Natural killer cell (primary cell): ENCODE measurements at regions not wholly inside any gene's neighbourhood (a gene's known extent, or its start where the extent isn't known, plus 50 kb on each side); places are given as distances from the start of the nearest gene placed in this dataset.

Source experiments
- ATAC-seq, 3 donors: fragments of 150-1000 bp in 2 of 3; fragments of 200-7000 bp in 1 of 3; cut with Tn5 transposase; 1 replicate in 1 of 3; 2 replicates in 2 of 3; pipeline ENCODE4 v1.10.0; 2021; ENCODE audit warnings: mild to moderate bottlenecking in 2 of 3, moderate library complexity in 2 of 3
- DNase-seq, 2 donors: peaks; one replicate each; pipeline versions ENCODE4 v3.0.0 to v3.0.0-alpha.2; 2013 to 2021; ENCODE audit warnings: mixed read lengths in 1 of 2
- H3K27ac ChIP-seq: one replicate; pipeline ENCODE4 v1.5.1; 2013; ENCODE audit warnings: mild to moderate bottlenecking, low read length
- H3K27me3 ChIP-seq: one replicate; pipeline ENCODE4 v1.6.1; 2013; ENCODE audit warnings: low read length; ENCODE audit not compliant: control insufficient read depth, insufficient read depth
- H3K36me3 ChIP-seq: one replicate; pipeline ENCODE4 v1.6.1; 2013; ENCODE audit warnings: low read length; ENCODE audit not compliant: control insufficient read depth, insufficient read depth
- H3K4me1 ChIP-seq: one replicate; pipeline ENCODE4 v1.6.1; 2013; ENCODE audit warnings: low read length; ENCODE audit not compliant: control insufficient read depth, insufficient read depth
- H3K4me3 ChIP-seq: one replicate; pipeline ENCODE4 v1.5.1; 2013; ENCODE audit warnings: low read length
- H3K9me3 ChIP-seq: one replicate; pipeline ENCODE4 v1.6.1; 2013; ENCODE audit warnings: low read length; ENCODE audit not compliant: control insufficient read depth, insufficient read depth
- H3K27ac Mint-ChIP-seq, 2 donors: one replicate each; pipeline ENCODE4 v1.8.0; 2022; ENCODE audit warnings: mild to moderate bottlenecking in 2 of 2, mixed read lengths in 2 of 2, moderate library complexity in 1 of 2
- H3K27me3 Mint-ChIP-seq, 2 donors: one replicate each; pipeline ENCODE4 v1.8.0; 2022; ENCODE audit warnings: low read depth in 2 of 2, mixed read lengths in 2 of 2
- H3K36me3 Mint-ChIP-seq: one replicate; pipeline ENCODE4 v1.8.0; 2022; ENCODE audit warnings: mixed read lengths
- H3K4me1 Mint-ChIP-seq, 2 donors: one replicate each; pipeline ENCODE4 v1.8.0; 2022; ENCODE audit warnings: mixed read lengths in 2 of 2
- H3K4me3 Mint-ChIP-seq: one replicate; pipeline ENCODE4 v1.8.0; 2022; ENCODE audit warnings: mild to moderate bottlenecking, moderate library complexity, mixed read lengths
- H3K9me3 Mint-ChIP-seq, 2 donors: one replicate each; pipeline ENCODE4 v1.8.0; 2022; ENCODE audit warnings: mixed read lengths in 2 of 2
- CTCF ChIP-seq: fragments of 200-600 bp; IDR thresholded peaks from one replicate; pipeline ENCODE4 v1.8.0; 2022; ENCODE audit warnings: antibody characterized with exemption
- WGBS: methylation state at CpG from one replicate; pipeline ENCODE4 v1.1.7; 2013; ENCODE audit warnings: missing lambda C conversion rate; ENCODE audit not compliant: insufficient coverage; 5-methylcytosine and 5-hydroxymethylcytosine counted together
- intact Hi-C: fragments of 100-400 bp; cut with micrococcal nuclease; formaldehyde crosslinking; loops from one replicate; pipeline ENCODE4 v1.14.2; 2022

- intact Hi-C loops = no loop called here
- no CpG with 5 or more reads among the region's 1 CpG for WGBS
- Mint-ChIP-seq H3K27me3 (peaks cover 0 to 14% of the 10 kb centered on the region in 2 donors), H3K9me3 (no peaks in the 10 kb centered on the region), H3K36me3 (no peaks in the 10 kb centered on the region), H3K27ac (no peak overlapping the region), H3K4me1 (no peaks in the 10 kb centered on the region), H3K4me3 (no peak overlapping the region)
- Histone ChIP-seq H3K36me3 (no peaks in the 10 kb centered on the region), H3K9me3 (no peaks in the 10 kb centered on the region), H3K27me3 (no peaks in the 10 kb centered on the region), H3K27ac (no peak overlapping the region), H3K4me1 (no peaks in the 10 kb centered on the region), H3K4me3 (no peak overlapping the region)
- TF ChIP-seq CTCF = no peak
- DNase-seq (no peak), ATAC-seq (no peak)
Measured at GRCh38 chr1:87273291-87273690, 55.4 kb upstream of the LMO4 start.

GRCh38 chr1:87274851-87275250 lies 53.8 kb upstream of the LMO4 start:
- Histone ChIP-seq H3K9me3 (no peaks in the 10 kb centered on the region), H3K27me3 (no peaks in the 10 kb centered on the region), H3K36me3 (no peaks in the 10 kb centered on the region), H3K4me1 (peaks cover 3% of the 10 kb centered on the region), H3K4me3 (no peak overlapping the region), H3K27ac (no peak overlapping the region)
- H3K36me3 Mint-ChIP-seq = no peaks in the 10 kb centered on the region
- no peak for ATAC-seq
- peaks cover 0 to 14% of the 10 kb centered on the region in 2 donors for H3K27me3 Mint-ChIP-seq
- no peak for TF ChIP-seq CTCF
- H3K27ac Mint-ChIP-seq = no peak overlapping the region
- H3K4me1 Mint-ChIP-seq = peaks cover 5 to 7% of the 10 kb centered on the region in 2 donors
- H3K4me3 Mint-ChIP-seq = no peak overlapping the region
- H3K9me3 Mint-ChIP-seq = no peaks in the 10 kb centered on the region
- 96% methylated on average over 7 of the region's 7 CpGs for WGBS
- DNase-seq = no peak
- intact Hi-C loops = no loop called here

GRCh38 chr1:87278825-87279535 lies 49.7 kb upstream of the LMO4 start:
- Histone ChIP-seq H3K9me3 (no peaks in the 10 kb centered on the region), H3K4me1 (peaks cover 3% of the 10 kb centered on the region), H3K27ac (no peak overlapping the region), H3K4me3 (no peak overlapping the region), H3K27me3 (no peaks in the 10 kb centered on the region), H3K36me3 (no peaks in the 10 kb centered on the region)
- no peak for TF ChIP-seq CTCF
- Mint-ChIP-seq H3K9me3 (no peaks in the 10 kb centered on the region), H3K36me3 (no peaks in the 10 kb centered on the region), H3K4me3 (no peak overlapping the region), H3K27ac (no peak overlapping the region), H3K4me1 (peaks cover 5 to 9% of the 10 kb centered on the region in 2 donors), H3K27me3 (peaks cover 0 to 17% of the 10 kb centered on the region in 2 donors)
- ATAC-seq (peak in 1 of 3 donors; percentile 46), DNase-seq (no peak)
- intact Hi-C loops = no loop called here
- WGBS = 61% methylated on average over 4 of the region's 4 CpGs
